GM18499 (cell line): ENCODE measurements at regions not wholly inside any gene's neighbourhood (a gene's known extent, or its start where the extent isn't known, plus 50 kb on each side); places are given as distances from the start of the nearest gene placed in this dataset.
A peak's percentile ranks its signal among the peaks of the same experiment; 100 is the strongest.
"Not testable (repeated sequence)": the region's sequence is repeated elsewhere in the genome, so short reads cannot be mapped to it uniquely, and the experiment has no call there.

ENCODE experiments used
- ATAC-seq: cut with Tn5 transposase; IDR thresholded peaks from one replicate; pipeline ENCODE4 v1.9.1; 2021; ENCODE audit warnings: moderate number of reproducible peaks; ENCODE audit not compliant: insufficient read depth, unreplicated experiment

DNA sequence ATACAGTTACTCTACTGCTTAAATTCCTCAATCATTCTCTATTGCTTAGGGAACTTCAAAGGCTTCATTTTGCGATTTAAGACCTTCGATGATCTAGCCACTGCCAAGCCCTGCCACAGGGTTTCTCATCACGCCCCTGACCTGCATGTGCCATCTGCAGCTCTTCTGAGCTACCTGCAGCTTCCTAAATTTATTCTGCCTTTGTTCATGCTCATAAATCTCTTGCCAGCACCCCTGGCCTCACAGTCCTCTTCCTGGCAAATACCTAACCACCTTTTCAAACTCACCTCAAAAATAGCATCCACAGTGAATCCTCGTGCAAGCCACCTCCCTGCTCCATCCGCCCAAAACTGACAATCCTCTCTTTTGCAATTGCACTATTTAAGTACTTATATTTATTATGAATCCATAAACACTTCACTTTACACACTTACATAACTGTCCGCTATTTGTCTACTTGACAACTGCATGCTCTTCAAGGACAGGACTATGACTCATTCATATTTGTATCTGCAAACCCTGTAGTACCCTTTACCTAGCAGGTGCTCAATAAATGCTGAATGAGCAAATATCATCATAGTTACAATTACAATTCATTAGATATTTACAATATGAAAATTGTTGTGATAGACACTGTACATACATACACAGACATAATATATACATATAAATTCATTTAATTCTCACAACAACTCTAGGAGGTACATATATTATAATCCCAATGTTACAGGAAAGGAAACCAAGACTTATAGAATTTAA is 280.0 kb upstream of the RASGEF1B start:
- ATAC-seq = no peak

DNA sequence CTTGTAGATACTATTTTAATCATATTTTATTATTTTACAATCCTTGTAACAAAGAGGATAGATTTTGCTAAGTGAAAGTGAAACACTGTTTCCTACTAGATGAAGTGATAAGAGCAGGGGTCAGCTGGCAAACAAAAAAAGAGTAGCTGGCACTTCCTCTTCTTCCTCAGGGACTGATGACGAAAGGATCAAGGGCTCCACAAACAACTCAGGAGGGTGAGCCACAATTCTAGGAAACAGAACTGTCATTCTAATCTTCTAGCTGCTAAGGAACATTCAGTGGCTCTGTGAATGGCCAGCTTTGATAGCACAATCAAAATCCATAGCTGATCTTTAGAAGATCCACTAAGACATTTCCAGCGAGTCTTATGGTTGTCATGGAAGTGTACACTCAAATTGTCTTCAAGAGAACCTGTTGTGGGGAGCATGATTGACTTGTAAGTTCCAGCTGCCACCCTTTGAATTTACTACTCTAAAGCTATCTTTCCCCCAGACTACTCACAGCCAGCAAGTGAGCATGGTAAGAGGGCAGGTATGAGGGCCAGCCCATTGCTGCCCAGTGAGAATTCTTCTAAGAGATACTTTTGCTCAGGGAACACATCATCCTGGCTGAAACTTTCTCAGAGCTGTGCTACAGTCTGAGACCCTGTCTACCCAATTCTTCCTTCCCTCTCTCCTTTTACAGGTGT is 275.7 kb upstream of the RASGEF1B start:
- ATAC-seq = no peak

DNA sequence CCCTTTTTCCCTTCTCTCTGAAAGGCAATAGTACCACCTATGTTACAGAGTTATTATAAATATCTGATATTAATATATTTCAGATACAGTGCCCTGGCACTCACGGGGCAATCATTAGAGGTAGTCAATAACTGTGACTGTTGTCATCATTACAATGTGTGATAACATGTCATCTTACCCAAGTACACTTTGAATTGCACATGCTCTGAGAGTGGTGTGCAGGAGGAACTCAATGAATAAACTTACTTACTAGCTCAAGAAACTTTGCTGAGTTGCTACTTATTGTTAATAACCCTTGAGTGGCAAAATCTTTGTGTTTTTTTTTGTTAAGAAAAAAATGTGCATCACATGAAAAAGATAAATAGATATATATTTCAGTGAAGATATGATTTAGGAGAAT is 275.1 kb upstream of the RASGEF1B start:
- ATAC-seq = no peak

DNA sequence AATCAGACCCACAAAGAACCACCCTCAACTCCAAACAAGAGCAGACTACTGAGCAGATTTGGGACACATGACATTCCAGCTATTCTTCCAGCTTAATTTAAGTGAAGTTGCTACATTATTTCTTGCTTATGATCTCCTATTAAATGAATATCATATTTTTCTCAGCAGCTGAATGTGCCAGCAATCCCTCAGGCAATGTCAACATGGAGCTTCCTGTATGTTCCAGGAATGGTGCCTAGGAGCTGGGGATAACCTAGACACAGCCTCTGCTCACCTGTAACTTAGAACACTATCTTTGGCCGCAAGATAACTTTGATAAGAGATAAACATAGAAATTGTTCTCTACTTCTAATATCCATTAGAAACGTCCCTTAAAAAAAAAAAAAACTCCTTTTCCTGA is 274.4 kb upstream of the RASGEF1B start:
- ATAC-seq = no peak

DNA sequence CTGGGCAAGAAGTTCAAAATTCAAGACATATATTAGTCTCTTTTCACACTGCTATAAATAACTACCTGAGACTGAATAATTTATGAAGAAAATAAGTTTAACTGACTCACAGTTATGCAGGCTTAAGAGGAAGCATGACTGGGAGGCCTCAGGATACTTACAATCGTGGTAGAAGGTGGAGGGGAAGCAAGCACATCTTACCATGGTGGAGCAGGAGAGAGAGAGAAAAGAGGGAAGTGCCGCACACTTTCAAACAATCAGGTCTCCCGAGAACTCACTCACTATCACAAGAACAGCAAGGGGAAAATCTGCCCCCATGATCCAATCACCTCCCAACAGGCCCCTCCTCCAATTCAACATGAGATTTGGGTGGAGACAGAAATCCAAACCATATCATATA is 273.3 kb upstream of the RASGEF1B start:
- no peak for ATAC-seq

DNA sequence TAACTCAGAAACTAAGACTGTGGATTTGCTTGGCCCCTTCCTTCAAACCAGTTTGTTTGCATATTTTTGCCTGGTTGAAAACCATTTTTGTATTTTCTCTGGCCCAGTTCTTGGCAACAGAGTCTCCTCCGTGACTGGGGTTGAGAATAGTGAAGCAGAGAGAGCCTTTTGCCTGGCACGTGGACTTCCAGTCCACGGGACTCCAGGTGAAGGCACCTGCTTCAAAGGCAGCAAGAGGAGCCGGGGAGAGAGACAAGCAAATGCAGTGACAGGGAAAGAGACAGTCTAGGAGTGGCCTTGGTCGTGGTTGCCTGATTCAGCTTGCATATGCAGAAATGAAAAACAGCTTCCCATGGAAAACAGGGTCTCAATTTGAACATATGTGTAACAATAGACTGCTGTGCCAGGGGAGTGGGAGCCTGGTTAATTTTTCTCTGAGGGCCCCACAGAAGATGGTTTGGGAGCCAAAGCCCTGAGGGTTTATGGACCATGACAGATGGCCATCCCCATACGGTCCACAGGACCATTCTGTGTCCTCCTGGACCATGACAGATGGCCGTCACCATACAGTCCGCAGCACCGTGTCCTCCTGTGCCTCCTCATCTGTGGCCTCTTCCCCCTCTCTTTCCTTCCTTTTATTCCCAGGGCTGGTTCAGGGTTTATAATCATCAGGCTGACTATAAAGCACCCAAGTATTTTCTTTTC is 272.2 kb upstream of the RASGEF1B start:
- ATAC-seq = no peak

DNA sequence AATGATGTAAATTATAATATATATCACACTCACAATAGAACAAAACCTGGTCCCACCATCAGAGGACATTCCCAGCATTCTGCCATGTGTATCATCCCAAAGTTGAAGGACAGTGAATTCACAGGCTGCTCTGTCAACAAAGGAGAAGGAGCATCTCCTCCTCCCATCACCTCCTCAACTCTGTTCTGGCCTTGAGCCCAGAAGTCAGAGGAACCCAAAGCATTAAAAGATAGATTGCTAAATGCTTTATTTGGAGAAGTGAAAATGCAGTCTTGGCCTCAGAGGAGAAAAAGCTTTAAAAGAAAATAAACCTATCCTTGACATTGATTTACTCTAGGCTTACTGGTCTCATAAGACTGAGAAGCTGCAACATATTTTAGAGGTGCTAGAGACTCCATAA is 268.8 kb upstream of the RASGEF1B start:
- ATAC-seq = no peak

DNA sequence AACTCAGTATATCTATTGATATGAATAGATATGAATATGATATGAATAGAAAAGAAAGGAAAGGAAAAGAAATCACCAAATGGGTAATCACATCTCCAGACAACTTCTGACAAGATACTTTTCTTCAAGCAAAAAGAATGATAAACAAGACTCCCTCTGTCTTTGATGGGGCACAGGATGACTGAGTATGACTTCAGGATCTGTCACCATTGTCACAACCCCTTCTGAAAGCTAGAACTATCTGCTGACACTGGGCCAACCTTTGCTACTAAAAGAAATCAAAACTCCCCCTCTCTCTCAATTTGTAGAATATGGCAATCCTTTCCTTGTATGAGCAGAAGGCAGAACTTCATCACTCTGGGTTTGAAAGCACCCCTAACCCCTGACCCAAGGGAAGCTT is 267.2 kb upstream of the RASGEF1B start:
- no peak for ATAC-seq

DNA sequence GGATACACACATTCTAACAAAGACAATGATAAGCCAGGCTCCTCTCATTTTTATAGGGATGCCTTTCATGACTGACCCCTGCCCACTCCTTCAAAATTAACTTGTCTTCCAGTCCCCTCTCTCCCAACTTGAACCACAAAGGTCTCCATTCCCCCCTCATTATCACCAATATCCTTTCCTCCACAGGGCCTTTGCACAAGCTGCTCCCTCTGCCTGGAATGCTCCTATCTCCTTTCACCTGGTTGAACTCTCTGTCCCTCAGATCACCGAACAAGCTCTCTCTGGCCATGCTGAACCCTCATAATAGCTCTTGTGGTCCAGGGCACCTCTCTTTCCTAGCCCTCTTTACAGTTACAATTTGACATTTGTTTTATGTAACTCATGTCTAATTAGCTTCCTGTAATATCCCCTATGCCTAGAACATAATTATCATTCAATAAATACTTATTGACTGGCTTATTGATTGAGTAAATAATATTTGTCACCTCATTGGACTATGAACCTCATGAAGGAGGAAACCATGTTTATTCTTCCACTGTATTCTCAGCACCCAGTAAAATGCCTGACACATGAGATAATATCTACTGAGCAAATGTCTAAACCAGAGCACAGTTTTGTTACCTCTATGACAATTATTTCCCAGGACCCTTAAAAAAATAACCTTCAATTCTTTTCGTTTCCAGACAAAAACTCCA is 266.3 kb upstream of the RASGEF1B start:
- ATAC-seq = no peak

DNA sequence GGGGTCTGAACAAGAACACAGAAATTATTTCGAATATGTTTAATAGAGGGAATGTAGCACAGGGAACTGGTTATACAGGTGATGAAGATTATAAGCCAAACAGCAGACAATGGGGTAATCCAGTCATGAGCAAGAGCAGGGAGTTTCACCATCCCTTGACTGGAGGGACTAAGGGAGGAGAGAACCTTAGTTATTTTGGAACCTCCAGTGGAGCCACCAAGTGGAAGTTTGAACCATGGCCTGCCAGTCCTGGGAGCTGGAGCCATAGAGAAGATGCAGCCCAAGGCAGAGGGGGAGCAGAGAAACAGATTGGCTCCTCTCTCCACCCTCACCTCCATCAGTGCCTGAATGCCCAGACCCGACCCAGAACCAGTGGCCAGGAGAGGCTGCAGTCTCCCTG is 264.6 kb upstream of the RASGEF1B start:
- no peak for ATAC-seq

DNA sequence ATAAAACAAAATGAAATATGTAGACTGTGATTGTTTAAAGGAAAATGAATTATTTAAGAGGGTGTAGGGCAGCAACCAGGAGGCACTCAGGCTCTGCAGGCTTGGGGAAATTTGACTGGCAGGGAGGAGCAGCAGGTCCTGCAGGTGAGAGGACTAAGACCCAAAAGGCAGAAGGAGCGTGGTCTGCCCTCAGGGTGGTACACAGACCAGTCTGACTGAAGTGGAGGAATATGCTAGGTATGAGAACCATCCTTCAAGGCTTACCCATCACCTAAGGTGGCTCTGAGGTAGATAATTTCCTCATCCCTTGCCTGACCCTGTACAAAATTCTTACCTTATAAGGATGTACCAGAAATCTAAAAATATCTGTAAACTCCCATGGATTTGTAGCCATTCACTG is 261.3 kb upstream of the RASGEF1B start:
- no peak for ATAC-seq

DNA sequence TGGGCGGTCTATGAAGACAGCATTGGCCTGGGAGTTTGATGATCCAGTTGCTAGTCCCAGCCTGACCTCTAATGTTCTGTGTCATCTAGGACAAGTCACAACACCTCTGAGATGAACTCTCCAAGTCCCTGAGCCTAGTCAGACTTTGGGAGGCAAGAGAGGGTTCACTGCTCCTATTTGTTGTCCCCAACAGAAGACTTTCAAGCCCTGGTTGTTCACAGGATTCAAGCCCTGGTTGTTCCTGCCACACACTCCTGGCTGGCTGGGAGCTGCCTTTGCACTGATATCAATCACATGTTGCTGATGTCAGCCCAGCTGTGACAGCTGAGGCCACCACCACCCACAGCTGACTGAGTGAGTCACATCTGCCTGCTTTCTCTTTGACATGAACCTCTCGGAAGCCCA is 253.2 kb upstream of the RASGEF1B start:
- ATAC-seq = peak; percentile 93

DNA sequence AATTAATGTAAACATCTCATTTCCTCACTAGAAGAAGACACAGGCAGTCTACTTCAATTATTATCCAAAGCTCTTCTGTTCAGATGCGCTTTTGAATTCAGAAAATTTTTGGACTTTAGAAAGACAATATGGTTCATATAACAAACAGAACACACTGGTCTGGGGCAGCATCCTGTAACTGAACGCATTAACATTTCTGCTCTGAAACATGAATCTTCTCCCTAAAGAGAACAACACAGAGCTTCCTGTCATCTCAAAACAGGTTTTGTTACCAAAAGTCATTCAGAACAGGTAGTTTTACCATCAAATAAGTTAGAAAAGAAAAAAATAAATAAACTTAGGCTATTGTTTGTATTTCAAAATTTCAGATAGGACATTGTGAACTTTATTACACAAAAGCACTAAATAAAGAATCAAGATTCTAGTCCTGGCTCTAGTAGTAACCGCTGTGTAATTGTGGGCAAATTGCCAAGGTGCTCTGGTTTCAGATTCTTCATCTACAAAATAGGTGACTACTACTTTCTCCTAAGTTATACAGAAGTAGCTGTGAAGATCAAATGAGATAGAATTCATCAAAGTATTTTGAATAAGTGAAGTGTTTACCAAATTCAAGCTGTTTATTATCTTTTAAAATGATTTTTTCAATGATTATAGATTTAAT is 252.3 kb upstream of the RASGEF1B start:
- ATAC-seq = no peak

DNA sequence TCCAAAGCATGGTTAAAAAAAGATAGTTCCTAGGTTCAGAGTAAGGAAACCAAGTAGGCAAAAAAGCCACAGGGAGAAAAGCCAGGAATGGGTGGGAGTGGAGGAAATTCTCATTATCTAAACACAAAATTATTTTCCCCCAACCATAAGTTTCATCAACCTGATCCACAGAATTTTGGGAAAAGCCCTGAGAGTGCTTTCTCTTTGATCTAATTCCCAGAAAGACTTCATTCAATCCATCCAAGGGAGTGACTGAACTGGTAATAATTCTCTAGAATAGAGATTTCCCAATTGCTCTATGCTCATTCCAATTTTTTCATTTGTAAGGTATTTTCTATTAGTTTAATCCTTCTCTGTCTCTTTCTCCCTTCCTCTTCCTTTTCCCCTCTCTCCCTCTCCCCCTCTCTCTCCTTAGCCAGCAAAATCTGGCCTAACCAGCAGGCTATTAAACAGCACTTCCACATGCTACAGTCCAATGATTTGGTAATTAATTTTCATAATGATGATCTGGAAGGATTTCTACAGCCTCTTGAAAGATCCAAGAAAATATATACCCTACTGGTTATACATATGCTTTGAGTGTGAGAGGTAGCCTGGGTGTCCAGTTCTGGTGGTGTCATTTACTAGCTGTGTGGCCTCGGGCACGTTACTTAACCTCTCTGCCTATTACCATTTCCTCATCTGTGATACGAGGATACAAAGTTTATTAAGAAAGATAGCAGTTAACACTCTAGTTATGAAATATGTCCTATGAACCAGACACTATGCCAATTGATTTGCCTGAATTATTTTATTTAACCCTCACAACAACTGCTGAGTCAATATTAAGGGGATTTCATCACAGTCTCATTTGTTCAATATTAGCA is 251.5 kb upstream of the RASGEF1B start:
- ATAC-seq = no peak

DNA sequence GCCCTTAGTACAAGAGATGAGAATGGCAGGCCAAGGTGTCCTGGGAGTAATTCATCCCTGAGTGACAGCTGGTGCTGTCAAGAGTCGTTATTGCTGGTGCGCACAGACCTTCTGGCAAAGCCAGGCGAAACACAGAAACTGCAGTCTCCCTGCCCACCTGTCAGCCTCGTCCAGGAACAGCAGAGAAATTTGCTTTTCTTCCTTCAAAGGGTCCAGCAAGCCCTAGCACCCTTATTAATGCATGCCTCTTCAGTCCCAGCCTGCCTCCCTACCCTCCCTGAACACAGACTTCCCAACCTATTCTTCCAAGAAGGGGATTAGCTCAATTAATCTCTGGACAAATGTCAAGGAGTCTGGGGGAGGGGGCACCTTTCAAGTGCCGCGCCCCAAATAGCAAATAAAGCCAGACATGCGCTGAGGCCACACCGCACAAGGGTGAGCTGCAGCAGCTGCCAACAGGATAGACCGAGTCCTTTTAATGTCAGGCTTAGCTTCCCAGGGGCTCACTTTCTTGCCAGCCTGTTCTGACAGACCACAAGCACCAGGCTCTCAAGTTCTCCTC is 250.7 kb upstream of the RASGEF1B start:
- ATAC-seq = no peak

DNA sequence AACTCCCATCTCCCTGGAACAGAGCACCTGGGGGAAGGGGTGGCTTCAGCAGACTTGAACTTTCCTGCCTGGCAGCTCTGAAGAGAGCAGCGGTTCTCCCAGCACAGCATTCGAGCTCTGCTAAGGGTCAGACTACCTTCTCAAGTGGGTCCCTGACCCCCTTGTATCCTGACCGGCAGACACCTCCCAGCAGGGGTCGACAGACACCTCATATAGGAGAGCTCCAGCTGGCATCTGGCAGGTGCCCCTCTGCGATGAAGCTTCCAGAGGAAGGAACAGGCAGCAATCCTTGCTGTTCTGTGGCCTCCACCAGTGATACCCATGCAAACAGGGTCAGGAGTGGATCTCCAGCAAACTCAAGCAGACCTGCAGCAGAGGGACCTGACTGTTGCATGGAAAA is 244.1 kb upstream of the RASGEF1B start:
- ATAC-seq = no peak

DNA sequence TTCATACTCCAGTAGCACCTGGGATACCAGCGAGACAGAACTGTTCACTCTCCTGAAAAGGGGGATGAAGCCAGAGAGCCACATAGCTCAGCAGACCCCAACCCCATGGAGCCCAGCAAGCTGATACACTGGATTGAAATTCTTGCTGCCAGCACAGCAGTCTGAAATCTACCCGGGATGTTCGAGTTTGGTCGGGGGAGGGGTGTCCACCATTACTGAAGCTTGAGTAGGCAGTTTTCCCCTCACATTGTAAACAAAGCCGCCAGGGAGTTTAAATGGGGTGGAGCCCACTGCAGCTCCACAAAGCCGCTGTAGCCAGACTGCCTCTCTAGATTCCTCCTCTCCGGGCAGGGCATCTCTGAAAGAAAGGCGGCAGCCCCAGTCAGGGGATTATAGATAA is 243.7 kb upstream of the RASGEF1B start:
- ATAC-seq = not testable (repeated sequence)

DNA sequence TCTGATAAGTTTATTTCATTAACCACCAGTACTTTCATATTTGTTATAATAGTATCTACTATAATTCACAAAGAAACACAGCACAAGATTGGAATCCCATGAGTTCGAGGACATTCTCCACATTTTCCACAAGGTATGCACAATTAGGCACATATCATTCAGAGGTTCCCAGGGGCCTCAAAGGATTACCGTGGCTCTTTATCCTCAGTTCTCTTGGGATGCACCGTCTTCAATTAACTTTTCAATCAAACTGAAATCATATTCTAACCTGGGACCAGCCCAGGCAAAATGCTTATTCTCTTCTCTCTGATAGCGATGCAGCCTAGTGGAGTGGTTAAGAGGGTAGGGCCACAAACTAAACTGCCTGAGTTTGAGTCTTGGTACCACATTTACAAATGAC is 242.6 kb upstream of the RASGEF1B start:
- ATAC-seq = no peak

DNA sequence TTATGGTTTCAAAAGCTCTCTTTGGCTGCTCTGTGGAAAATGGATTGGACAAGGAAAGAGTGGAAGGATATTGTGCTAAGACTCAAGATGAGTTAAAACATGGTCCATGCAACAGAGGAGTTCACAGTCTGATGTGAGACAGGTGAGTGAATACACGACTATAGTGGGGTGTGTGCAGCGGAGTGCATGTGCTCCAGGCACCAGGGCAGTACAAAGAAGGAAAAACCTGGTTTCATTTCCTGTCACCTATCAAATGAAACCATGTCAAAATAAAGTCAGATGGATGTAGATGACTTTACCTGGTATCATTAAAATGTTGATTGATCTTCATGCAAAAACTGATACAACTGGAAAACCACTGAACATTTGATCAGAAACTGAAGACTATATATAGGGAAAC is 241.0 kb upstream of the RASGEF1B start:
- ATAC-seq = no peak
